GM12891 (cell line): ENCODE measurements at regions not wholly inside any gene's neighbourhood (a gene's known extent, or its start where the extent isn't known, plus 50 kb on each side); places are given as distances from the start of the nearest gene placed in this dataset.

Experiments used
- DNase-seq: peaks from one replicate; pipeline ENCODE4 v3.0.0; 2011; ENCODE audit warnings: low spot score; ENCODE audit not compliant: insufficient read length
- FAIRE-seq: peaks from 2 replicates; lab custom pipeline; 2011; peaks lifted over from hg19 to GRCh38; lab: Jason Lieb, UNC
- PAX5 ChIP-seq: IDR thresholded peaks from 2 replicates; pipeline ENCODE4 v1.6.1; 2011; ENCODE audit warnings: low read length, moderate library complexity, mild to moderate bottlenecking; ENCODE audit not compliant: insufficient read depth, severe bottlenecking
- POLR2A ChIP-seq: IDR thresholded peaks from 2 replicates; pipeline ENCODE4 v1.6.1; 2011; ENCODE audit warnings: low read depth, low read length, control low read depth
- POLR2AphosphoS5 ChIP-seq: IDR thresholded peaks from 2 replicates; pipeline ENCODE4 v1.6.1; 2011; ENCODE audit warnings: low read depth, low read length, control low read depth
- POU2F2 ChIP-seq: IDR thresholded peaks from 2 replicates; pipeline ENCODE4 v1.6.1; 2011; ENCODE audit warnings: low read depth, mild to moderate bottlenecking, control low read depth, low read length, moderate library complexity
- SPI1 ChIP-seq: IDR thresholded peaks from 2 replicates; pipeline ENCODE4 v1.6.1; 2011; ENCODE audit warnings: low read depth, low read length, control low read depth
- TAF1 ChIP-seq: IDR thresholded peaks from 2 replicates; pipeline ENCODE4 v1.6.1; 2011; ENCODE audit warnings: low read depth, low read length, control low read depth

DNA sequence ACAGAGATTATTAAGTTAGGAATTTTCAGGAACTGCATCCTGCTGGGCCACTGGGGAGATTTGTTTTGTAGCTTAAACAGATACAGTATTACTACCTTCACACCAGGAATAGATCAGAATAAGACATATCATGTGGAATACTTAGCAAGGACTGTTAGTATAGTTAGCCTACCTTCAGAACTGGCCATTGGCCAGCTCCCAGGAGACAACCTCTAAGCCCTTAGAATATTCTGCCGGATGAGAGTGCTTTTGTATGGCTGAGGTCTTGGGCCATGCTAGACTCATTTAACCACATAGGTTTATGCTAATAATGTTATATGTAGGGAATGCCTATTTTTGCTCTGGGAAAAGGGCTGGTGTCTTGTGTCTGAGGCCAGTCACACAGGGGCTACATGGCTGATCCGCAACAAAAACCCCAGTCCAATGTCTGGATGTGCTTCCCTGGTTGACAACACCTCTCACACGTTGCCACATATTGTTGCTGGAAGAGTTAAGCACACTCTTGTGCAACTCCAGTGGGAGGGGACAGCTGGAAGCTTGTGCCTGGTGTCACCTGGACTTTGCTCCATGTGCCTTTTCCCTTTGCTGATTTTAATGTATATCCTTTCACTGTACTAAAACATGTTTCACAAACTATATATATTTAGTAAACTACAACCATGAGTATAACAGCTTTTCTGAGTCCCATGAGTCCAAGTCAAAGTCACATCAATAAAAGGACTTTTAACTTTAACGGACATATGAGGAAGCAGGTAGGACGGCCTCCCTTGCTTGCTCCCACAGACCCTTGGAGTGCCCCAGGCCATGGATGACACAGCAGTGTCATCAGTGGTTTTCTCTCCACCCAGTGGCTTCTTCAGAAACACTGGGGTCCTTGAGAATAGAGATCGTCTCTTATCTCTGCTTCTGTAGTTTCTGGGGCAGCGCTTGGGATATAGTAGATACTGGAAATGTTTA is 118.0 kb upstream of the C3orf80 start:
- TF ChIP-seq POU2F2 (no peak), PAX5 (no peak), SPI1 (no peak), POLR2A (no peak), POLR2AphosphoS5 (no peak), TAF1 (no peak)
- DNase-seq (no peak), FAIRE-seq (no peak)

DNA sequence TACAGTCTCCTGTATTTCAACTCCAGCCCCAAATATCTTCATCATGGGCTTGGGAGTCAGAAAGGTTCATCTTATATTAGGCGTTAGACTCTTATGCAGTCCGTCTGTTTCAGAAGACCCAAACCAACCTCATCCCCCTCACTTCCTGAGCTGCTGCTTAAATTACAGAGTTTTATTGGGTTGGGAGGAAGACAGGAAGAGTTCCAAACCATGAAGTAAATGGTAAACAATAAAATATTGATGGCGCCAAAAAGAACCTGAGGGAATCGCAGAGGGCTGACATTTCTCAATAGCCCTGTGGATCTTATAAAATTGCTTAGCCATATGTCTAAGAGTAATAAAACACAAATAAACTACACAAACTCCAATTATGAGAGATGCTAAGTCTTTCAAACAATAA is 116.9 kb upstream of the C3orf80 start:
- DNase-seq, result no peak
- no peak for FAIRE-seq
- TF ChIP-seq PAX5, result no peak
- no peak for TF ChIP-seq POU2F2
- no peak for TF ChIP-seq SPI1
- TF ChIP-seq TAF1, result no peak
- TF ChIP-seq POLR2A, result no peak
- TF ChIP-seq POLR2AphosphoS5, result no peak

- TF ChIP-seq TAF1 (no peak), POU2F2 (no peak), POLR2AphosphoS5 (no peak), POLR2A (no peak), SPI1 (no peak), PAX5 (no peak)
- DNase-seq, result no peak
- FAIRE-seq, result no peak
Measured at GRCh38 chr3:160112481-160112880, 112.7 kb upstream of the C3orf80 start.

- DNase-seq (no peak), FAIRE-seq (no peak)
- TF ChIP-seq POU2F2 (no peak), POLR2A (no peak), TAF1 (no peak), SPI1 (no peak), PAX5 (no peak), POLR2AphosphoS5 (no peak)
Measured at GRCh38 chr3:160112996-160113395, 112.2 kb upstream of the C3orf80 start.

DNA sequence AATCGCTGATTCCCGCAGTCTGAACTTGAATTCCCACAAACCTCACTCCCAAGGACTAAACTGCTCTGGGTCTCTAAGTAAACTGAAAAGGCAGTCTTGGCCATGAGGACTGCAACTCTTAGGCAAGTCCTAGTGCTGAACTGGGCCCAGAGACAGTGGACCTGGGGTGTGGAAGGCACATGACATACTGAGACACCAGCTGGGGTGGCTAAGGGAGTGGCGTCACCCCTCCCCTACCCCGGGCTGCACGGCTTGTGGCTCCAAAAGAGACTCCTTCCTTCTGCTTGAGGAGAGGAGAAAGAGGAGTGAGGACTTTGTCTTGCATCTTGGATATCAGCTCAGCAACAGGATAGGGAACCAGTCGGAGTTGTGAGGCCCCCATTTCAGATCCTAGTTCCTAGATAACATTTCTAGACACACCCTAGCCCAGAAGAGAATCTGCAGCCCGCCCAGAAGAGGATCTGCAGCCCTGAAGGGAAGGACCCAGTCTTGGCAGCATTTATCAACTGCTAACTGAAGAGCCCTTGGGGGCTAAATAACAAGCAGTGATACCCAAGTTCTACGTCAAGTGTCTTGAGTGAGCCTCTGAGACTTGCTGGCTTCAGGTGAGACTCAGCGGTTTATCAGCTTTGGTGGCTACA is 110.7 kb upstream of the C3orf80 start:
- FAIRE-seq (no peak), DNase-seq (no peak)
- TF ChIP-seq PAX5 (no peak), POU2F2 (no peak), SPI1 (no peak), POLR2AphosphoS5 (no peak), TAF1 (no peak), POLR2A (no peak)

- no peak for DNase-seq
- no peak for FAIRE-seq
- TF ChIP-seq POLR2AphosphoS5 (no peak), TAF1 (no peak), POLR2A (no peak), SPI1 (no peak), POU2F2 (no peak), PAX5 (no peak)
Measured at GRCh38 chr3:160115387-160115786, 109.8 kb upstream of the C3orf80 start.

- no peak for DNase-seq
- no peak for TF ChIP-seq SPI1
- TF ChIP-seq POLR2AphosphoS5, result no peak
- TF ChIP-seq POU2F2, result no peak
- TF ChIP-seq POLR2A, result no peak
- TF ChIP-seq TAF1, result no peak
- TF ChIP-seq PAX5, result no peak
- FAIRE-seq, result no peak
Measured at GRCh38 chr3:160124224-160124623, 101.0 kb upstream of the C3orf80 start.

DNA sequence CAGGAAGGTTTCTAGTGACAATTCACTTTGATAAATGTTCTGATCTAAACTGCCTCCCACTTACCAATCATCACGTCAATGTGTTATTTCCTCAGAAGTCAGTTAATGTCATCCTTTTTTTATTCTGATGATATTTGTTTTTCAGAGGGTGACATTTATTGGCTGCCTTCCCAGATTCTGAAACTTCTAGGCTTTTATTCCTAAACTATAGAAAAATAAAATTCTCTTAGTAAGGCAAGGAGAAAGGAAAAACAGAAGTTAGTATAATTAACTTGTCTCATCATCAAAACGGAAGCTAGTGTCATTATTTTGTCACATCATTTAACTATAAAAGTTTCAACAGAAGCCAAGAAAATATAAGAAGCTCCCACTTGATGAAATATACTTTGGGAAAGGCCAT is 100.0 kb upstream of the C3orf80 start:
- DNase-seq, result no peak
- TF ChIP-seq SPI1 (no peak), POLR2AphosphoS5 (no peak), POU2F2 (no peak), POLR2A (no peak), PAX5 (no peak)
- no peak for FAIRE-seq

- no peak for TF ChIP-seq POLR2A
- no peak for TF ChIP-seq TAF1
- no peak for TF ChIP-seq PAX5
- TF ChIP-seq SPI1, result no peak
- no peak for TF ChIP-seq POU2F2
- TF ChIP-seq POLR2AphosphoS5, result no peak
- DNase-seq (no peak), FAIRE-seq (no peak)
Measured at GRCh38 chr3:160126051-160126450, 99.2 kb upstream of the C3orf80 start.
